Posterior cingulate gyrus (tissue), 11 donors: ENCODE measurements at regions not wholly inside any gene's neighbourhood (a gene's known extent, or its start where the extent isn't known, plus 50 kb on each side); places are given as distances from the start of the nearest gene placed in this dataset.
"Not testable (repeated sequence)": the region's sequence is repeated elsewhere in the genome, so short reads cannot be mapped to it uniquely, and the experiment has no call there.

Experiments
- DNase-seq, 10 donors: peaks; one replicate each; pipeline versions ENCODE4 v3.0.0 to v3.0.0-alpha.2; 2020 to 2021; ENCODE audit warnings: mixed read lengths in 3 of 10
- intact Hi-C: fragments of 100-400 bp; cut with DNase I; formaldehyde crosslinking; loops from one replicate; pipeline ENCODE4 v1.15.1; 2023

DNA sequence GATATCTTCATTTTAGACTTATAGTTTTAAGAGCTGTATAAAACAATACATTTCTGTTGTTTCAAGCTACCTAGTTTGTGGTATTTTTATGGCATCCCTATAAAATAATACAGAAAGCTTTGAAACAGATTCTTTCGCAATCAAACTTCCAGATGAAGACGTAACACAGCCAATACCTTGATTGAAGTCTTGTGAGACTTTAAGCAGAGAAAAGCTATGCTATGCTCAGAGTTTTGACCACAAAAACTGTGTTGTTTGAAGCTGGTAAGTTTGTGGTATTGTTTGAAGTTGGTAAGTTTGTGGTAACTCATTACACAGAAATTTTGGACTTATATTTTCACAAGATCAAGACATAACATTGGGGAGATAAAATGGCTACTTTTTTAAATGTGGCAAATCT is 201.8 kb upstream of the UGT8 start:
- intact Hi-C loops: no loop called here
- no peak for DNase-seq

DNA sequence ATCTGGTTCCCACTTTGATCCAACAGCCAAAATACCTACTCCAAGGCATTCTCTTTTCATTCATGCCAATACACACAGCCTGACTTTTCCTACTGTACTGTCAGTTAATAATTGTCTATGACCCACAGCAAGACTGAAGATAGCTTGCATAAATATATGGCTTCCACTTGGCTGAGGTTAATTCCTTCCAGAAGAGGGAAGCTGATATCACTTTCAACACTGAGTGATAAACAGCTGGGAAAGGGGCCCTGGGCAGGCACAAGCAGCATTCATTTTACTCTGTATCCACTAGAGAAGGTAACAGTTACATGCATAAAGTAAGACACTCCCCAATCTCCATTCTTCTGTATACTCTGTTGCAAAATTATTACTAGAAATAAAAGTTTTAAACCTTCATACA is 200.2 kb upstream of the UGT8 start:
- DNase-seq: no peak
- intact Hi-C loops: no loop called here

DNA sequence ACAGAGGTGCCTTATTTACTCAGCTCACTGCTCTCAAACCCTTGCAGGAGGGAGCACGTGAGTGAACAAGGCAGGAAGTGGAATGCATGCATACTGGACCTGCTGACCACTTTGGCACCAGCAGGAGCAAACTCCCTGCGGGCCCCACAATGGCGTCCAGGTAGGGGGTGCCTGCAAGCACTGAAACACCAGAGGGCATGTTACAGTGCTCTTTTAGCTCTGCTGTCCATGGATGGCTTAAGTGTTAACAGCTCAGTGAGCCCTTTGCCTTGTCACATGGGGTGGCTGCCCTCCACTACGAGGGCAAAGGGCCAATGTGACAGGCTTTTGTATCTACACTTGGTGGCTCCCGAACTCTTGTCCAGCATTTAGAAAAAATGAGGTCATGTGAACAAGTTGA is 199.5 kb upstream of the UGT8 start:
- no peak for DNase-seq
- intact Hi-C loops: no loop called here

DNA sequence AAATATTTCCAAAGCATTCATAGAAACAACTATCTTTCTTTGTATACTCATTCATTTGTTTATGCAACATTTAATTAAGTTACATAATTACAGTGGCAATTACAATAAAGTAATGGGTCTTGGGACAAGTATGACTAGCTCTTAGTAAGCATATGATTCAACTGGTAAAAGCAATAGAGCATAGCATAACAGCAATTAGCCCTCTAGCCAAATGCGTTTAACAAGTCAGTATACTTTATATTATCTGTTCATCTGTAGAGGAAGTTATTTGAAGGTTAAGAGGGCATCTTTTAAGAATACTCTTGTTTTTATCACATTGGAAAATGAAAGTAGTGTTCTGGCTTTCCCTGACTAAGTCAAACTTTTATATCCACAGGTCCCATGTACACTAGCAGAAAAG is 198.1 kb upstream of the UGT8 start:
- intact Hi-C loops: no loop called here
- DNase-seq: no peak

DNA sequence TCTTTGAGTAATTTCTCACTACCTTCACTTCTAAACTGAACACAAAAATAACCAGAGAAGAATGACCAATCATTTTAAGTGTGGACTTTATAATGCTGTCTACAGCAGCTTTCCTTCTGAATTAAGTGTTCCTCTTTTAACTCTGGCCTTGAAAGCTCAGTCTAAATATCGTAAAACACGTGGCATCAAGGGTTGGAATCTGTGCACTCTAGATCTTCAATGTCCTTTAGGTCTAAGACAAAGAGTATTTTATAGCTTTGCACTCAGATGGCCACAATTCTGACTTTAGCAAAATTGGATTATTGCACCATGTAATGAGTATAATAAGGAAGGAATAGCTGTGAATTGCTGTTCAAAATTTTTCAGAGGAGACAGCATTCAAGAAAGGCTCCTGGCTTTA is 197.1 kb upstream of the UGT8 start:
- intact Hi-C loops: no loop called here
- DNase-seq: no peak

DNA sequence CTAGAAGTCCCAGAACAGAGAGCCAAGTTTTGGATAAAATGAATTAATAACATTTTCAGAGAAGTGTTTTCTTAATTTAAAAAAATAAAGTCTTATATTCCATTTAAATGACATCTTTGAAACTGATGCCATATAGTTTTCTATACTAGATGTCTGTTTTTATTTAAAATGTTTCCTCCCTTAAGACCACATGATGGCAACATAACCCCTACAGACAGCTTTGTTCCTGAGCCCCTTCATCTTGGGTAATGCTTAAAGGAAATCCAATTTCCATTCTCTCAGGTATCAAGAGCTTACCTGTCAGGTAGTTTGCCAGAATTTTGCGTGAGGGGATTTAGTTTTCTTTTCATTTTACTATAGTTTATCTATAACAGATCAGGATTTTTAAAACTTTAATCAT is 181.4 kb upstream of the UGT8 start:
- DNase-seq: no peak
- intact Hi-C loops: no loop called here

DNA sequence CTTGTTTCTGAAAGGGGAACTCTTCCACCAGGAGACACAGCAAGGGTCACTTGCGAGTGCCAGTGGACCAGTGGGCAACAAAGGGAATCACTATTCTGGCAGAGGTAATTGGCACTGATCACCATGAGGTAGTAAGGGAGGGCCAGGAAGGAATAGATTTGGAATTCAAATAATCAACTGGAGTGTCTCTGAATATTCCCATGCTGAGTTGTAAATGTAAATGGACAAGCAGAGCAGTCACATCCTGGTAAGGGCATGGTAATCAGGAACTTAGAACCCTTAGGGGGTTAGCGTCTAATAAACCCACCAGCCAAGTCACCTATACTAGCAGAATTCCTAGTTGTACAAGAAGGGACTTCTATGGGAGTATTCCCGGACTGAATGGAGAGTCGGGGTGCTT is 178.5 kb upstream of the UGT8 start:
- no peak for DNase-seq
- intact Hi-C loops: no loop called here

DNA sequence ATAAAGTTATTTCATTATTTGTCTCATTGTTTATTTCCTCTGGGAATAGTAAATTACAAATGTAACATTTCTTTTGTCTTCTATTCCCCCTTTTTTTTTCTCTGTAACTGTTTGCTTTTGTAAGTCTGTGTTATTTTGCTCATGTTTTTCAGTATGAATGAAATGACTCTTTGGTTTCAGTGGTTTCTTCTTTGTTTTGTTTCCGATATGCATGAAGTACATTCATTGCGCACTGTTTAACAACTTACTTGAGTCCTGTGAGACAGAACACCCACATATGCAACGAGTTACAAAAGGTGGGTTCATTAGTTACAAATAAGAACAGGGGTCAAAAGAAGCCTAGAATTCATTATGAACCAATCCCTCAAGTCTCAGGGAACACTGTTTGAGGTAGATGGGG is 175.0 kb upstream of the UGT8 start:
- no peak for DNase-seq
- intact Hi-C loops: no loop called here

DNA sequence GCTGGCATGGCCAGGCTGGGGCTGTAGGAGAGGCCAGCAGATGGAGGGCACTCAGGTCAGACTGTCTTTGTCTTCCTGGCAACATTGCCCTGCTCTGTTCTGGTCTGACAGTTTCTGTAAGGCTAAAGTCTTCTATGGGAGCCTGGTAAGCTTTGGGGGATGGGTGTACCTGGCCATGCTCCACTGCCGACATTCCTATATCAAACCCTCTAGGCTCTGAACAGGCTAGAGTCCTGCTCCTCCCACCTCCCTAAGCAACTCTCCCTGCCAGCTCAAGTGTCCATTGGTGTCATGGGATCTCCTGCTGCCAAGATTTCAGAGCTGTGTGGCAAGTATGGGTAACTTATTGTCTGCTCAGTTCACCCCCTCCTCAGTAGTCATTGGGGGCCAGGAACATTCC is 163.5 kb upstream of the UGT8 start:
- no peak for DNase-seq
- intact Hi-C loops: no loop called here

DNA sequence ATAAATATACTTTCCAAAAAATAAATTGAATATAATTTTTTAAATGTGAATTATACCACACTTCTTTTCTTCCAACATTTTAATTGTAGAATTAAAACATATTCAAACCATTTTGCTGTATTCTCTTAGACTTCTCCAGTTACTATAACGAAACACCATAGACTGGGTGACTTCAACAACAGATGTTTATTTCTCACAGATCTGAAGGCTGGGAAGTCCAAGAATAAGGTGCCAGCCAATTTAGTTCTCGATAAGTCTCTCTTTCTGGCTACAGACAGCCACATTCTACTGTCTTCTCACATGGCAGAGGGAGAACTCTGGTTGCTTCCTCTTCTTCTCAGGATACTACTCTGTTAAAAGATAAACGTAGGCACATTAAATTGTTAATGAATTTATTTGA is 155.8 kb upstream of the UGT8 start:
- intact Hi-C loops: no loop called here

DNA sequence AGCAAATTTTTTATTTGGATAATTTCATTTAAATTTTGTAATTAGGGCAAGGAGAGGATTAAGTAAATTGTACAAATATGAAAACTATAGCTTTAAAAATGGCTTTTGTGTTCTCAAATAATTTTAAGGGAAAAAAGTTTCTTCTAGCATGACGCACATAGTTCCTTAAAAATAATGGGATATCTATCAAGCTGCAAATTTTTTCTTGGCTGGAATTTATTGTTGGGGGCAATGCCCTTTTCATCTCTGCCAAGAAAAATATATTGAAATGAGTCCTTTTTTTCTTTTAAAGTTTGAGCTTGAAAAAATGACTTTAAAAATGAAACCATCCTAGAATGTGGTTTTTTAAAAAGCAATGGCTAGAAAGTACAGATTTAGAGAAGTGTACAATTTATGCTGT is 154.4 kb upstream of the UGT8 start:
- intact Hi-C loops: no loop called here

More for the DNA sequence above, 155.8 kb upstream of the UGT8 start:
- DNase-seq: no peak

DNA sequence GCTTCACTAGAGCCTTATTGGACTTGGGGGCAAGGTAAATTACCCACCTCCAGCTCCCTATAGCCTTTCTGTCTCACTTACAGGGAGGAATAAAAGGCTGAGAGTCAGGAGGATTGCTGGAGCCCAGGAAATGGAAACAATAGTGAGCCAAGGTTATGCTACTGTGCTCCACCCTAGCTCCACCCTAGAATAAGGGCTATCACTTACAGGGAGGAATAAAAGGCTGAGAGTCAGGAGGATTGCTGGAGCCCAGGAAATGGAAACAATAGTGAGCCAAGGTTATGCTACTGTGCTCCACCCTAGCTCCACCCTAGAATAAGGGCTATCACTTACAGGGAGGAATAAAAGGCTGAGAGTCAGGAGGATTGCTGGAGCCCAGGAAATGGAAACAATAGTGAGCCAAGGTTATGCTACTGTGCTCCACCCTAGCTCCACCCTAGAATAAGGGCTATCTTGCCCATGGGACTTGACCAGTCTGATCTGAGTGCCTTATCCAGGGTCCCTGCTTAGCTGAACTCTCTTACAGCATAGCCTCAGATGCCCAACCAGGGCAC is 150.6 kb upstream of the UGT8 start:
- DNase-seq: not testable (repeated sequence)

More for the DNA sequence above, 154.4 kb upstream of the UGT8 start:
- no peak for DNase-seq

DNA sequence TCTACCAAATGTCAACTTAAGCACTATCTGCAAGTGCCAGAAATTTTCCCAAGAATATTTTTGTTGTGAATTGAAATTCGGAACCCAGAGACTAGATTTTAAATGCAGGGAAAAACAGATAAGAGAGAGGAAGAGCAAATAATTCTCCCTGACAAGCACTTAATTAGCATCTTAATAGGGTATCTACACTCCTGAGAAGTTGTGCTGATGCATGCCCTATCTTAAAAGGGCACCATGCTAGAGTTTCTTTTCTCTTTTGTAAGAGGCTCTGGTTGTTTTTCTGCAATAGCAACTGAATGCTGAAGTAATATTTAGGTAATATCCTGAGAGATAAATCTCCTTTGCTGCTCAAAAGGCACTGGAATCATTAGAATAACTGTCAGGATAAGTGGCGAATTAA is 139.9 kb upstream of the UGT8 start:
- no peak for DNase-seq
- intact Hi-C loops: no loop called here

More for the DNA sequence above, 150.6 kb upstream of the UGT8 start:
- intact Hi-C loops: not testable (repeated sequence)

DNA sequence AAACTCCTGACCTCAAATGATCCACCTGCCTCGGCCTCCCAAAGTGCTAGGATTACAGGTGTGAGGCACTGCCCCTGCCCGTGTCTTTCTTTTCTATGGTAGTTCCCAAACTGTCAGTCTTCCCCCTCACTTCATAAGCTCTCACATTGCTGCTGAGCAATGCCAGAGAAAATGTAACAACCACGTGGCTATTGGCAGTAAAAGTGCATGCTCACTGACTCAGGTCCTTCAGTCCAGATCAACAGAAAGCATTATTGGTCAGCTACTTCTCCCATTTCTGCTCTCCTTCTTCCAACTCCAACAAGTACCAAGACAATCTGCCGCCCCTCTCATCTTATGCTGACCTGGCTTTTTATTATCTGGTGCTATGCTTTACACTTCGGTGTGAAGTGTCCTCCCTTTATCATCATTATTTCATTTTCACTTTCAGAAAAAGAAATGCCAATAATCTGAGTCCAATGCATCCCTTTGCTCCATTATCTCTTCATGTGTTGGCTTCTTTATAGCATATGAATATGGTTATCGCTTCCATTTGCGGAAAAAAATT is 133.8 kb upstream of the UGT8 start:
- DNase-seq: no peak
- intact Hi-C loops: no loop called here

DNA sequence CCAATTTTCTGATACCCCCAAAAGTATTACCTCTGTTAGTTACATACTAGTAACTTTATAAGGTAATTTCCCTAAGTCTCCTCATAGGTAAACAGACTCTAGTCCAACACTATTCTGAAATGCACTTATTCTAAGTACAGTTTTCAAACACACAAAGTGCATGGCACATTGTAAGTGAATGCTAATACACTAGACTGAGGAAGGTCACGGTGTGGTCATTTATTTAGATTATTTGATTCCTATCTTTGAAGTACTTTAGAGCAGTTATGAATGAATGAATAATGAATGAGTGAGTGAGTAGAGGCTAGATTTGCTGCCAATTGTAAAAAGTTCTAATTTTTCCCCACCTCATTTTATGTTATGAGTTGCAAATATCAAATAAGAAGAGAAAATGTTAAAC is 132.8 kb upstream of the UGT8 start:
- intact Hi-C loops: no loop called here
- no peak for DNase-seq

DNA sequence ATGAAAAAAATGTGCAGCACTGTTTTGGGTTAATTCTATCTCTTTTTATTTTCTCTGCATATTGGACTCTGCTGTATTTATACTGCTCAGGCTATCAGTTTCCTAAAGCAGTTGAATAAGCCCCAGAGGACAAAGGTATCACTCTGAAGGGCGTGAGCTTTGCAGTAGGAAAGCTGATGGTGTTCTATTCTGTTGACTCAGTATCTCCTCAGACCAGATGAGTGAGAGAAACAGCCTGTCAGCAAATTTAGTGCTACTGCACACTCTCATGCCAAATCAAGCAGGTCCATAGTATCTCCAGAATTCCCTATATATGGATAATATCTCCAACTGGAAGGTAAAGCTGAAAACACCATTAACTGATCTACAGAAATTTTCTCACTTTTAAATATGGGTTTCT is 132.3 kb upstream of the UGT8 start:
- DNase-seq: no peak
- intact Hi-C loops: no loop called here

DNA sequence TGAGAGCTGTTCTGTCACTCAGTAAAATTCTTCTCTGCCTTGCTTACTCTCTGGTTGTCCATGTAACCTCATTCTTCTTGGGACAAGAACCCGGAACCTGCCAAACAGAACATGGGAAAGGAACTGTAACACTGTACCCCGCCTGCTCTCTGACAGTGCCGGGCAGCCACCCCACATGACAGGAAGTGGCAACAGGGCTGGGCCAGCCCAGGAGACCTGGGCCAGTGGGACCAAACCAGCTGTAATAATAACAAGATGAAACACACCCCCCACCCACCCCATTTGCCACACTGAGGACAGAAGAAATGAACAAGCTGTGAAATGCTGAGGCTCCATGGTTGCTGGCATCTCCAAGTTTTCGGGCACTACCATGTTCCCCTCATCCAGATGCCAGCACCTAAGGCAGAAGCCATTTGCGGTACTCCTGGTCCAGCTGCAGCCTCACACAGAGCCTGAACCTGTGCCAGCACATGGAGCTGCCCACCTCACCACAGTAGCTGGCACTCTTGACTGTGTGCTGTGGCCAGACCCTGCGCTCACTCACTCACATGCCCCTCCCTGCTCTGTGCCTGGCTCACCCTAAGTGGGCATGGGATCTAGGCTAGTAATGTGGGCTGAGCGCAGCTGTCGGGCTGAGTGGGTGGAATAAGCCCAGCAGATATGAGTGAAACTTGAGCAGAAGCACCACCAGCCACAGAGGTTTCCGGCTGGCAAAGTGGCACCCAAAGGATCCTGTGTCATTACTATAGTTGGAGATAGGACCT is 126.2 kb upstream of the UGT8 start:
- intact Hi-C loops: no loop called here

DNA sequence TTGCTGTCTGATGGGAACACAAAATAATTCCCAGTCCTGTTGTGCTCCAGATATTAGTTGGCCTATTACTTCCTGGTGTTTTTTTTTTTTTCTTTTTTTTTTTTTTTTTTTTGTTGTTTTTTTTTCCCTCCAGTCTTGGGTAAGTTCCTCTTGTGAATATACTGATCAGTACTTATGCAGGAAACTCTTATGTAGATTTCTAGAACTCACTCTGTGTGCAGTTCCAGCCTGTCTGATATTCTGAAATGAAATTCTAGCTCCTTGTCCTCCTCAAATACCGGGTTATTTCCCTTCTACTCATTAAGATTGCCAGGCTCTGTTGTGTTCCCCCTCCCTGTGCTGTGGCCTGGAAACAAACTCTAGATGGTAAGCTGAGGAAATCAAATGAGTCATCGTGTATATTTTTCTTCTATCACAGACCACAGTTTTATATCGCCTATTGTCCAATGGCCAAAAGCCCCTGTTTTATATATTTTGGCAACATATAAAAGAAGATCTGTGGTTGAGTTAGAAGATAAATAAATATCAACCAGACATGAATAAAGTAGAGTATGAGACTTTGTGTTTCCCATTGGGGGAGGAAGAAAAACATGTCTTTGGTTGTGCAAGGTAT is 124.3 kb upstream of the UGT8 start:
- DNase-seq: no peak
- intact Hi-C loops: no loop called here

More for the DNA sequence above, 126.2 kb upstream of the UGT8 start:
- DNase-seq: peak in 2 of 10 donors; percentile 52 to 59

DNA sequence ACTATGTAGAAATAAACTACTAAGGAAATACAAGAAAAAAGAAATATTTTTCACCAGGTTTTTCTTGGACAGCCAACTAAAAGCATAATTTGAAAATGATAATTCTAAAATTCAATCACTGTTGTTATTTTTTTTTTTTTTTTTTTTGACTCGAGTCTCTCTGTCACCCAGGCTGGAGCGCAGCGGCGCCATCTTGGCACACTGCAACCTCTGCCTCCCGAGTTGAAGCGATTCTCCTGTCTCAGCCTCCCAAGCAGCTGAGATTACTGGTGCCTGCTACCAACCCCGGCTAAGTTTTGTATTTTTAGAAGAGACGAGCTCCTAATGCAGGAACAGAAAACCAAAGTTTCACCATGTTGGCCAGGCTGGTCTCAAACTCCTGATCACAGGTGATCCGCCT is 122.3 kb upstream of the UGT8 start:
- intact Hi-C loops: no loop called here
- DNase-seq: peak in 2 of 10 donors; percentile 52 to 63

DNA sequence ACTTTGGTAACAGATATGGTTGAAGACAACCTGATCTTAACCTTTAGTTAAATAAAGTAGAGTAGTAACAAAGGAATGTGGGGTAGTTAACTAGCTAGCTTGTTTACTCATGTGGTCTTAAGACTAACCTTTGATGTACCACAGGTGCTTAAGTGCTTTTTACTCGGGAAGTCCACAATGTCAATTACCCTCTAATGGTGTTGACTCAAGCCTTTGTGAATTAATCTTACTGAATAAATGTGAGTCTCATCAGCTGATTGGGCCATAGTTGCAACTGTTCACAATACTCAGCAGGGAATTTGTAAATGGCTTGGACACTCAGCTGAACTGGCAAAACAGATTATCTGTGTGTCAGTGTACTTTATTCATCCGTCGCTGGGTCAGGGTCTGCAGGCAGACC is 119.0 kb upstream of the UGT8 start:
- no peak for DNase-seq
- intact Hi-C loops: no loop called here

DNA sequence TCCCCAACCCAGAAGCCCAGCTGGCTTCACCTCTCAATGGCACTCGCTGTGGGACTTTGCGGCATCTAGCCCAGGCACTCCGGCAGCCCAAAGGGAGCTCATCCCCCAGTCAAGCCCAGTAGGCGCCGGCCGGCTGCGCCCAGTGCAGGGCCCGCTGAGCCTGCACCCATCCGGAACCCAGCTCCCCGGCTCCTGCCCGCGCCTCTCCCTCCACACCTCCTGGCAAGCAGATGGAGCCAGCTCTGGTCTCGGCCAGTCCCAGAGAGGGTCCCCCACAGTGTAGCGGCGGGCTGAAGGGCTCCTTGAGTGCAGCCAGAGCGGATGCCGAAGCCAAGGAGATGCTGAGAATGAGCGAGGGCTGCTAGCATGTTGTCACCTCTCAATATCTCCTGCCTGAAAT is 116.8 kb upstream of the UGT8 start:
- intact Hi-C loops: no loop called here
- DNase-seq: peak in 2 of 10 donors; percentile 69 to 78

DNA sequence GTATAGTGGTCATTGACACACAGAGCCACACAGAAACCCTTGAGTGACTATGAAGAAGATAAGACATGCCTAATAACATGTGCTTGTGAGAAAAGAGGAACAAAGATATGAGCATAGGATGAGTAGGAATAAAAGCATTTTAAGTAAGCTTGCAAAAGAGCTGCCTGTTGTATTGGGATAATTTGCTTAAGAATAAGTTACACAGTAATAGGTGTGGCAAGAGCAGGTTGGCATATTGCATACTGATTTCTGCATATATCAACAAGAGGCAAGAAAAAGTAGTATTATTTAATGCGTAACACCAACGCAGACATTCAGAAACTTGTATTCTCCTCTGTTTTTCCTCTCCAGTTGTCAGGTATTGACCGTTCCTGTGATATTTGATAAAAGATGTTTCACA is 111.5 kb upstream of the UGT8 start:
- DNase-seq: no peak
- intact Hi-C loops: no loop called here
